SK-N-SH (cell line): ENCODE measurements at regions not wholly inside any gene's neighbourhood (a gene's known extent, or its start where the extent isn't known, plus 50 kb on each side); places are given as distances from the start of the nearest gene placed in this dataset.

Experiments
- CTCF ChIA-PET: fragments of 300-600, 350-600 bp; formaldehyde crosslinking; extraction: SDS; loops from one replicate; lab custom pipeline; 2021; lab: Yijun Ruan, JAX
- POLR2A ChIA-PET: fragments of 350-600 bp; sonication (Branson Sonifier 250); formaldehyde crosslinking; extraction: SDS; loops from one replicate; lab custom pipeline; 2020; ENCODE audit warnings: antibody characterized with exemption, inconsistent platforms; lab: Yijun Ruan, JAX
- DNase-seq: peaks from one replicate; pipeline ENCODE4 v3.0.0; 2012
- H2AFZ ChIP-seq: fragments of 200-600 bp; sonication (generic); 2 replicates; pipeline ENCODE4 v1.8.1; 2016; ENCODE audit warnings: antibody characterized with exemption, mild to moderate bottlenecking, low read depth
- H3F3A ChIP-seq: fragments of 200-600 bp; sonication (generic); replicated peaks from 2 replicates; pipeline ENCODE3; 2016; ENCODE audit warnings: antibody characterized with exemption, mild to moderate bottlenecking; ENCODE audit not compliant: insufficient read depth
- H3K27ac ChIP-seq, 2 experiments: fragments of 200-500 bp in 1 of 2; fragments of 200-600 bp in 1 of 2; sonication (Bioruptor generic) in 1 of 2; sonication (generic), shearing (Covaris generic) in 1 of 2; 2 replicates each; pipeline versions ENCODE4 v1.5.1 to v1.6.1; 2014 to 2016; ENCODE audit warnings: low read depth in 2 of 2, inconsistent platforms in 1 of 2, low read length in 1 of 2, mild to moderate bottlenecking in 1 of 2, mixed read lengths in 1 of 2
- H3K27me3 ChIP-seq: fragments of 200-600 bp; sonication (generic), shearing (Covaris generic); 2 replicates; pipeline ENCODE4 v1.6.1; 2016; ENCODE audit warnings: mixed run types; ENCODE audit not compliant: insufficient read depth
- H3K36me3 ChIP-seq, 2 experiments: fragments of 200-500 bp in 1 of 2; fragments of 200-600 bp in 1 of 2; sonication (Bioruptor generic) in 1 of 2; sonication (generic) in 1 of 2; replicated peaks in 1 of 2; 2 replicates each; pipeline versions ENCODE3 to v1.5.1; 2014 to 2016; ENCODE audit warnings: low read length in 1 of 2, mild to moderate bottlenecking in 1 of 2; ENCODE audit not compliant: insufficient read depth in 2 of 2, control insufficient read depth in 1 of 2
- H3K4me1 ChIP-seq, 2 experiments: fragments of 200-500 bp in 1 of 2; fragments of 200-600 bp in 1 of 2; sonication (Bioruptor generic) in 1 of 2; sonication (generic), shearing (Covaris generic) in 1 of 2; 2 replicates each; pipeline versions ENCODE4 v1.5.1 to v1.6.1; 2014 to 2016; ENCODE audit warnings: low read depth in 1 of 2, low read length in 1 of 2, mixed run types in 1 of 2; ENCODE audit not compliant: insufficient read depth in 2 of 2, control insufficient read depth in 1 of 2
- H3K4me2 ChIP-seq: fragments of 200-600 bp; sonication (generic), shearing (Covaris generic); 2 replicates; pipeline ENCODE4 v1.6.1; 2017; ENCODE audit warnings: mixed run types
- H3K4me3 ChIP-seq, 2 experiments: fragments of 200-500 bp in 1 of 2; fragments of 200-600 bp in 1 of 2; sonication (Bioruptor generic) in 1 of 2; sonication (generic), shearing (Covaris generic) in 1 of 2; 2 replicates each; pipeline versions ENCODE4 v1.5.1 to v1.8.1; 2014 to 2016; ENCODE audit warnings: low read depth in 2 of 2, inconsistent platforms in 1 of 2, low read length in 1 of 2, mild to moderate bottlenecking in 1 of 2, mixed read lengths in 1 of 2, moderate library complexity in 1 of 2
- H3K79me2 ChIP-seq: fragments of 200-600 bp; sonication (generic); 2 replicates; pipeline ENCODE4 v1.8.1; 2017; ENCODE audit warnings: mild to moderate bottlenecking; ENCODE audit not compliant: insufficient read depth
- H3K9ac ChIP-seq: fragments of 200-600 bp; sonication (generic); 2 replicates; pipeline ENCODE4 v1.6.1; 2017; ENCODE audit warnings: mixed run types
- H3K9me2 ChIP-seq: fragments of 200-600 bp; sonication (generic); 2 replicates; pipeline ENCODE4 v1.6.1; 2017; ENCODE audit warnings: mixed run types
- H3K9me3 ChIP-seq: fragments of 200-600 bp; sonication (generic); 2 replicates; pipeline ENCODE4 v1.6.1; 2017; ENCODE audit warnings: mixed run types, mild to moderate bottlenecking, moderate library complexity
- H4K20me1 ChIP-seq: fragments of 200-600 bp; sonication (generic); 2 replicates; pipeline ENCODE4 v1.6.1; 2017; ENCODE audit warnings: mild to moderate bottlenecking, mixed run types; ENCODE audit not compliant: insufficient read depth
- EP300 ChIP-seq, 2 experiments: IDR thresholded peaks; 2 replicates each; pipeline versions ENCODE4 v1.4.0 to v1.6.1; 2012; ENCODE audit warnings: borderline replicate concordance in 1 of 2, low read depth in 1 of 2, low read length in 1 of 2
- EZH2phosphoT487 ChIP-seq: fragments of 200-600 bp; sonication (generic); IDR thresholded peaks from 2 replicates; pipeline ENCODE4 v1.6.1; 2017; ENCODE audit warnings: low read depth, mixed run types, mild to moderate bottlenecking, antibody characterized with exemption, moderate library complexity, borderline replicate concordance
- FOSL2 ChIP-seq: IDR thresholded peaks from 2 replicates; pipeline ENCODE4 v1.4.0; 2012; ENCODE audit warnings: low read depth, mild to moderate bottlenecking, moderate library complexity, borderline replicate concordance
- FOXJ3 ChIP-seq: sonication (generic); formaldehyde crosslinking; IDR thresholded peaks from 2 replicates; pipeline ENCODE4 v1.5.1; 2020; ENCODE audit warnings: mild to moderate bottlenecking, missing genetic modification reagents
- GABPA ChIP-seq: IDR thresholded peaks from 2 replicates; pipeline ENCODE4 v1.4.0; 2012; ENCODE audit warnings: low read depth, mild to moderate bottlenecking
- GATA2 ChIP-seq: sonication (generic); formaldehyde crosslinking; IDR thresholded peaks from 2 replicates; pipeline ENCODE4 v1.5.0; 2020; ENCODE audit warnings: mild to moderate bottlenecking, missing genetic modification reagents
- JUND ChIP-seq: IDR thresholded peaks from 2 replicates; pipeline ENCODE4 v1.4.0; 2012
- MEF2A ChIP-seq: IDR thresholded peaks from 2 replicates; pipeline ENCODE4 v1.4.0; 2012; ENCODE audit warnings: low read depth, borderline replicate concordance
- MXI1 ChIP-seq: IDR thresholded peaks from 2 replicates; pipeline ENCODE4 v1.6.1; 2012; ENCODE audit warnings: mild to moderate bottlenecking, low read depth, low read length, improper control_type of control experiment
- NRF1 ChIP-seq: IDR thresholded peaks from 2 replicates; pipeline ENCODE4 v1.6.1; 2012; ENCODE audit warnings: low read depth, mild to moderate bottlenecking, low read length
- POLR2AphosphoS5 ChIP-seq: IDR thresholded peaks from 2 replicates; pipeline ENCODE4 v1.6.1; 2012; ENCODE audit warnings: low read depth, low read length
- RAD21 ChIP-seq: IDR thresholded peaks from 2 replicates; pipeline ENCODE4 v1.6.1; 2012; ENCODE audit warnings: mild to moderate bottlenecking, low read length
- RCOR1 ChIP-seq: fragments of 150-350 bp; IDR thresholded peaks from 2 replicates; pipeline ENCODE4 v1.6.1; 2017; ENCODE audit warnings: antibody characterized with exemption, low read length
- RXRA ChIP-seq: IDR thresholded peaks from 2 replicates; pipeline ENCODE4 v1.4.0; 2012; ENCODE audit warnings: low read depth, mild to moderate bottlenecking, borderline replicate concordance
- SMC3 ChIP-seq: IDR thresholded peaks from 2 replicates; pipeline ENCODE4 v1.6.1; 2012; ENCODE audit warnings: low read depth, low read length, improper control_type of control experiment
- TCF12 ChIP-seq: IDR thresholded peaks from 2 replicates; pipeline ENCODE4 v1.4.0; 2012
- TEAD4 ChIP-seq: IDR thresholded peaks from 2 replicates; pipeline ENCODE4 v1.4.0; 2012; ENCODE audit warnings: mild to moderate bottlenecking, borderline replicate concordance; ENCODE audit not compliant: insufficient read depth
- WGBS: methylation state at CpG from one replicate; pipeline ENCODE4 v1.1.6; 2017; ENCODE audit warnings: low lambda C conversion rate; 5-methylcytosine and 5-hydroxymethylcytosine counted together
- TF ChIP-seq, protein P1 (sequence below): IDR thresholded peaks from 2 replicates; pipeline ENCODE4; 2012
- TF ChIP-seq, protein P2 (sequence below): IDR thresholded peaks from 2 replicates; pipeline ENCODE4 v1.4.0; 2012; ENCODE audit warnings: low read depth
- TF ChIP-seq, protein P3 (sequence below): IDR thresholded peaks from 2 replicates; pipeline ENCODE4 v1.4.0; 2012; ENCODE audit warnings: low read depth, borderline replicate concordance
- TF ChIP-seq, protein P4 (sequence below): IDR thresholded peaks from 2 replicates; pipeline ENCODE4 v1.4.0; 2012; ENCODE audit warnings: low read depth, borderline replicate concordance
- TF ChIP-seq, protein P5 (sequence below): fragments of 150-350 bp; IDR thresholded peaks from 2 replicates; pipeline ENCODE4 v1.6.1; 2016; ENCODE audit warnings: mild to moderate bottlenecking, low read depth, low read length

DNA sequence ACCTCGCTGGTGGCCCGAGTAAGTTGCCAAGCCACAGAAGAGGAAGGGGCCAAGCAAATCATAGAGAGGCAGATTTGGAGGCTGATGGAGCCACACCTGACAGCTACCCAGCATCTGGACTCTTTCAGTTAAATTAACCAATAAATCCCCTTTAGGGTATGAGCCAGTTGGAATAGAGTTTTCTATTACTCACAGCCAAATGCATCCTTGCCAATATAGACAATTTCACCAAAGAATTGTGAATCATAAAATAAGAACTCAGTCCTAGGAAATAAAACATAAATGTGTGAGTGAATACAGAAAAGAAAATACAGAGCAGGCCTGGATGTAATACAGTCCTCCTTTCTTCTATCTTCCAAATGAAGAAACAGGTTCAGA lies 161.6 kb upstream of the ANKRD28 start (continued):
- TF ChIP-seq GATA2 (CRISPR knock-in tag), result no peak
- TF ChIP-seq RAD21, result no peak
- TF ChIP-seq, protein P1, sequence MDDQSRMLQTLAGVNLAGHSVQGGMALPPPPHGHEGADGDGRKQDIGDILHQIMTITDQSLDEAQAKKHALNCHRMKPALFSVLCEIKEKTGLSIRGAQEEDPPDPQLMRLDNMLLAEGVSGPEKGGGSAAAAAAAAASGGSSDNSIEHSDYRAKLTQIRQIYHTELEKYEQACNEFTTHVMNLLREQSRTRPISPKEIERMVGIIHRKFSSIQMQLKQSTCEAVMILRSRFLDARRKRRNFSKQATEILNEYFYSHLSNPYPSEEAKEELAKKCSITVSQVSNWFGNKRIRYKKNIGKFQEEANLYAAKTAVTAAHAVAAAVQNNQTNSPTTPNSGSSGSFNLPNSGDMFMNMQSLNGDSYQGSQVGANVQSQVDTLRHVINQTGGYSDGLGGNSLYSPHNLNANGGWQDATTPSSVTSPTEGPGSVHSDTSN, result peak; percentile 94
- peak; percentile 44; the same call in 1 of the 2 replicates for TF ChIP-seq POLR2AphosphoS5
- TF ChIP-seq FOSL2, result peak; percentile 57; the same call in 1 of the 2 replicates
- TF ChIP-seq SMC3, result no peak
- peak; percentile 67; the same call in 1 of the 2 replicates for TF ChIP-seq RXRA

DNA sequence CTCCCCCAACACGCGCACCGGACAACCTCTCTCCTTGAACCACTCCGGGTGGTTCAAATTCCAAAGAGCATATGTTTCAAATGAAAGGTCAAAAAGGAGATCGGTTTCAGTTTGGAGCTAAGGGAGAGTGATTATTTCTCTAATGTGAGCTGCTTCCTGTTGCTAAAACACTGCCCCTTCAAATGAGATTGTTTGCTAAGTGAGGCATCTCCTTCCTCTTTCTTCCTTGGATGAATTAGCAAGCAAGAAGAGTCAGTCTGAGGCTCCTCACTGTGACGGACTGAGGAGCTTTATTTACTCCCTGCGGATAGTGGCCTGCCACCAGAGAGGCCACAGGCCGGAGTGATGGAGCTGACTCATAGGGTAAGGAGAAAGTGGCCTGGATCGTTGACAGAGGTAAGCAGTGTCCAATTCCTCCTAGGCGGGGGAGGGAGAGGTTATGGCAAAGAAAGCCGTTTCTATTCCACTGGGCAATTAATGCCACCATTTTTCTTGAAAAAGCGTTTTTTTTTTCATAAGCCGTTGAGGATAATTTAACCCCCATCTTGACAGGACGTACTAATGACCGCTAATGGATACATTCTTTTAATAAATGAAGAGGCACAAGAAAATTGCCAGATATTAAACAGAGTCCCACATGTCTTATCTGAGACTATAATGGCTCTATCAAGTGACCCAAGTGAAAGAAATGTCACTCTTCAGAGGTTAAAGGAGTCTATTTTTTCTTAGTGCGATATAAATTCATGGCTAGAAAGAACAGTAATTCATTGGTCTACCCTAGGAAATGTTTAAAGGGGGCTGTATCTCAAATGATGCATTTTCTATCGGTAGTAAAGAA lies 167.0 kb upstream of the ANKRD28 start:
- Histone ChIP-seq H3K4me3 (peak overlapping the region in 1 of 2 experiments; percentile 9; a peak in 2 of 4 replicates), H3K79me2 (no peaks in the 10 kb centered on the region), H3K9me3 (no peaks in the 10 kb centered on the region), H3K9ac (peak overlapping the region; percentile 39; the same call in 1 of the 2 replicates), H4K20me1 (no peaks in the 10 kb centered on the region), H3F3A (peaks cover 15% of the 10 kb centered on the region), H3K4me1 (no peaks in the 10 kb centered on the region), H3K9me2 (no peaks in the 10 kb centered on the region), H2AFZ (peak overlapping the region; percentile 84), H3K4me2 (peak overlapping the region; percentile 60), H3K27me3 (no peaks in the 10 kb centered on the region), H3K36me3 (no peaks in the 10 kb centered on the region), H3K27ac (peak overlapping the region; percentile 72 to 78)
- POLR2A ChIA-PET, result no interaction called here
- CTCF ChIA-PET, result interaction anchor here (1.3 kb wide), 1 partner anchor 82 kb away, joined by 3 read pairs; no protein-coding TSS in a partner anchor
- 66% methylated on average over 17 of the region's 17 CpGs for WGBS
- no peak for DNase-seq
- TF ChIP-seq TCF12 (peak; percentile 63; the same call in 1 of the 2 replicates), NRF1 (no peak), EP300 (IDR thresholded peaks at IDR 0.05; ENCODE audit: borderline replicate concordance in 1 of 2, low read depth in 1 of 2, low read length in 1 of 2) (0 out of 4 replicates have a peak, but pooled peaks of 1 of the 2 experiments have one; percentile 29), FOSL2 (peak; percentile 40; the same call in 1 of the 2 replicates), MEF2A (no peak), TEAD4 (no peak), RXRA (peak; percentile 36; the same call in 1 of the 2 replicates), JUND (peak; percentile 25; the same call in 1 of the 2 replicates), EZH2phosphoT487 (no peak), MXI1 (no peak), RCOR1 (no peak), FOXJ3 (CRISPR knock-in tag) (no peak), GABPA (no peak), POLR2AphosphoS5 (no peak; the same call in 1 of the 2 replicates)
- TF ChIP-seq, protein P2, sequence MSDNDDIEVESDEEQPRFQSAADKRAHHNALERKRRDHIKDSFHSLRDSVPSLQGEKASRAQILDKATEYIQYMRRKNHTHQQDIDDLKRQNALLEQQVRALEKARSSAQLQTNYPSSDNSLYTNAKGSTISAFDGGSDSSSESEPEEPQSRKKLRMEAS, result peak; percentile 16; the same call in 1 of the 2 replicates
- TF ChIP-seq, protein P3, sequence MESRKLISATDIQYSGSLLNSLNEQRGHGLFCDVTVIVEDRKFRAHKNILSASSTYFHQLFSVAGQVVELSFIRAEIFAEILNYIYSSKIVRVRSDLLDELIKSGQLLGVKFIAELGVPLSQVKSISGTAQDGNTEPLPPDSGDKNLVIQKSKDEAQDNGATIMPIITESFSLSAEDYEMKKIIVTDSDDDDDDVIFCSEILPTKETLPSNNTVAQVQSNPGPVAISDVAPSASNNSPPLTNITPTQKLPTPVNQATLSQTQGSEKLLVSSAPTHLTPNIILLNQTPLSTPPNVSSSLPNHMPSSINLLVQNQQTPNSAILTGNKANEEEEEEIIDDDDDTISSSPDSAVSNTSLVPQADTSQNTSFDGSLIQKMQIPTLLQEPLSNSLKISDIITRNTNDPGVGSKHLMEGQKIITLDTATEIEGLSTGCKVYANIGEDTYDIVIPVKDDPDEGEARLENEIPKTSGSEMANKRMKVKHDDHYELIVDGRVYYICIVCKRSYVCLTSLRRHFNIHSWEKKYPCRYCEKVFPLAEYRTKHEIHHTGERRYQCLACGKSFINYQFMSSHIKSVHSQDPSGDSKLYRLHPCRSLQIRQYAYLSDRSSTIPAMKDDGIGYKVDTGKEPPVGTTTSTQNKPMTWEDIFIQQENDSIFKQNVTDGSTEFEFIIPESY, result no peak
- TF ChIP-seq, protein P4, sequence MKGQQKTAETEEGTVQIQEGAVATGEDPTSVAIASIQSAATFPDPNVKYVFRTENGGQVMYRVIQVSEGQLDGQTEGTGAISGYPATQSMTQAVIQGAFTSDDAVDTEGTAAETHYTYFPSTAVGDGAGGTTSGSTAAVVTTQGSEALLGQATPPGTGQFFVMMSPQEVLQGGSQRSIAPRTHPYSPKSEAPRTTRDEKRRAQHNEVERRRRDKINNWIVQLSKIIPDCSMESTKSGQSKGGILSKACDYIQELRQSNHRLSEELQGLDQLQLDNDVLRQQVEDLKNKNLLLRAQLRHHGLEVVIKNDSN, result no peak
- TF ChIP-seq, protein P5, sequence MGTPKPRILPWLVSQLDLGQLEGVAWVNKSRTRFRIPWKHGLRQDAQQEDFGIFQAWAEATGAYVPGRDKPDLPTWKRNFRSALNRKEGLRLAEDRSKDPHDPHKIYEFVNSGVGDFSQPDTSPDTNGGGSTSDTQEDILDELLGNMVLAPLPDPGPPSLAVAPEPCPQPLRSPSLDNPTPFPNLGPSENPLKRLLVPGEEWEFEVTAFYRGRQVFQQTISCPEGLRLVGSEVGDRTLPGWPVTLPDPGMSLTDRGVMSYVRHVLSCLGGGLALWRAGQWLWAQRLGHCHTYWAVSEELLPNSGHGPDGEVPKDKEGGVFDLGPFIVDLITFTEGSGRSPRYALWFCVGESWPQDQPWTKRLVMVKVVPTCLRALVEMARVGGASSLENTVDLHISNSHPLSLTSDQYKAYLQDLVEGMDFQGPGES, result no peak
